Omental fat pad (tissue), 3 donors: ENCODE measurements at regions not wholly inside any gene's neighbourhood (a gene's known extent, or its start where the extent isn't known, plus 50 kb on each side); places are given as distances from the start of the nearest gene placed in this dataset.

ENCODE experiments used
- ATAC-seq: fragments of 150-250 bp; one replicate; pipeline ENCODE4 v1.9.1; 2016; ENCODE audit warnings: mild to moderate bottlenecking, moderate library complexity; ENCODE audit not compliant: low FRiP score
- DNase-seq: peaks from one replicate; pipeline ENCODE4 v3.0.0-alpha.2; 2019; ENCODE audit warnings: low spot score
- TF ChIP-seq, protein P1 (sequence below), 3 donors: fragments of 450-650 bp; IDR thresholded peaks; one replicate each; pipeline ENCODE4 v1.5.1; 2016 to 2017; ENCODE audit warnings: antibody characterized with exemption in 3 of 3, mild to moderate bottlenecking in 3 of 3, moderate library complexity in 2 of 3

DNA sequence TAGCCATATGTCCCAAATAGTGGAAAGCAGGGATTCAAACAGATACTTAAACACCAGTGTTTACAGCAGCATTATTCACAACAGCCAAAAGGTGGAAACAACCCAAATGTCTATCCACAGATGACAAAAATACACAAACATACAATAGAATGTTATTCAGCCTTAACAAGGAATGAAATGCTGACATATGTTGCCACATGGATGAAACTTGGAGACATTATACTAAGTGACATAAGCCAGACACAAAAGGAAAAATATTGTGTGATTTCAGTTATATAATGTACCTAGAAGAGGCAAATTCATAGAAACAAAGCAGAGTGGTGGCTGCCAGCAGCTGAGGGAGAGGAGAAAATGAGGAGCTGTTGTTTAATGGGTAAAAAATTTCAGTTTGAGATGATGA is 533.9 kb upstream of the FZD8 start:
- DNase-seq (no peak), ATAC-seq (no peak)
- TF ChIP-seq, protein P1, sequence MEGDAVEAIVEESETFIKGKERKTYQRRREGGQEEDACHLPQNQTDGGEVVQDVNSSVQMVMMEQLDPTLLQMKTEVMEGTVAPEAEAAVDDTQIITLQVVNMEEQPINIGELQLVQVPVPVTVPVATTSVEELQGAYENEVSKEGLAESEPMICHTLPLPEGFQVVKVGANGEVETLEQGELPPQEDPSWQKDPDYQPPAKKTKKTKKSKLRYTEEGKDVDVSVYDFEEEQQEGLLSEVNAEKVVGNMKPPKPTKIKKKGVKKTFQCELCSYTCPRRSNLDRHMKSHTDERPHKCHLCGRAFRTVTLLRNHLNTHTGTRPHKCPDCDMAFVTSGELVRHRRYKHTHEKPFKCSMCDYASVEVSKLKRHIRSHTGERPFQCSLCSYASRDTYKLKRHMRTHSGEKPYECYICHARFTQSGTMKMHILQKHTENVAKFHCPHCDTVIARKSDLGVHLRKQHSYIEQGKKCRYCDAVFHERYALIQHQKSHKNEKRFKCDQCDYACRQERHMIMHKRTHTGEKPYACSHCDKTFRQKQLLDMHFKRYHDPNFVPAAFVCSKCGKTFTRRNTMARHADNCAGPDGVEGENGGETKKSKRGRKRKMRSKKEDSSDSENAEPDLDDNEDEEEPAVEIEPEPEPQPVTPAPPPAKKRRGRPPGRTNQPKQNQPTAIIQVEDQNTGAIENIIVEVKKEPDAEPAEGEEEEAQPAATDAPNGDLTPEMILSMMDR (IDR thresholded peaks at IDR 0.05) = no peak

- TF ChIP-seq, protein P1 (IDR thresholded peaks at IDR 0.05) = no peak
- no peak for ATAC-seq
- no peak for DNase-seq
These were observed 531.3 kb upstream of the FZD8 start for GRCh38 chr10:36173364-36173763.

GRCh38 chr10:36171953-36172940 is 530.2 kb upstream of the FZD8 start:
- TF ChIP-seq, protein P1 (IDR thresholded peaks at IDR 0.05) = no peak
- DNase-seq (no peak), ATAC-seq (no peak)

DNA sequence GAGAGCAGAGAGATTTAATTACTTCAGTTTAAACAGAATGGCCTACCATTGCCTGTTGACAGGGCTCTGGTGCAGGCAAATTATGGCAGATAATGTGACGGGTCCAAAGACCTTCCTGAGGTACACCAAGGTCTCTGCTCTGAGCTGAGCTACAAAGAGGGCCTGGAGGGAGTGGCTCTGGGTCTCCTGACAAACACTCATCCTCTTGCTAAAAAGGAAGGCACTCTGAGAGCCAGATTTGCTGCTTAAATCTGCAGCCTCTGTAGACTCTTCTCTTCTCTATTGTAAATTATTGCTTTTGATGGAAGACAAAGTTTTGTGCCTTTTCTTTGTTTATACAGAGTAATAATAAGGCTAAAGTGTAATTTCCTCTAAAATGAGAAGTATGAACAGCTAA is 529.5 kb upstream of the FZD8 start:
- TF ChIP-seq, protein P1 (IDR thresholded peaks at IDR 0.05) = no peak
- no peak for DNase-seq
- ATAC-seq = no peak

GRCh38 chr10:36170943-36171501 is 528.9 kb upstream of the FZD8 start:
- ATAC-seq (no peak), DNase-seq (no peak)
- TF ChIP-seq, protein P1 (IDR thresholded peaks at IDR 0.05) = no peak

GRCh38 chr10:36170142-36170719 is 528.1 kb upstream of the FZD8 start:
- no peak for ATAC-seq
- TF ChIP-seq, protein P1 (IDR thresholded peaks at IDR 0.05) = no peak
- no peak for DNase-seq
